Caco-2 (cell line): ENCODE measurements at regions not wholly inside any gene's neighbourhood (a gene's known extent, or its start where the extent isn't known, plus 50 kb on each side); places are given as distances from the start of the nearest gene placed in this dataset.

ENCODE experiments used
- BruUV-seq: library from RNA; stranded (reverse); fragments of 400-500 nt; replicated peaks from 2 replicates; lab custom pipeline; 2021; lab: Mats Ljungman, UMichigan
- CTCF ChIA-PET: fragments of 300-600 bp; sonication (Branson Sonifier 250); formaldehyde crosslinking; loops from one replicate; lab custom pipeline; 2022; ENCODE audit warnings: antibody characterized with exemption; lab: Charles Lee
- POLR2A ChIA-PET: fragments of 300-600 bp; sonication (Branson Sonifier 250); formaldehyde crosslinking; loops from one replicate; lab custom pipeline; 2022; ENCODE audit warnings: antibody characterized with exemption; lab: Charles Lee
- DNase-seq, 2 experiments: peaks; one replicate each; pipeline versions ENCODE4 v3.0.0 to v3.0.0-alpha.2; 2020 to 2022
- H3K27me3 ChIP-seq: replicated peaks from 2 replicates; pipeline ENCODE4 v1.6.0; 2011; ENCODE audit warnings: low read length; ENCODE audit not compliant: control insufficient read depth, insufficient read depth
- H3K36me3 ChIP-seq: 2 replicates; pipeline ENCODE4 v1.5.1; 2011; ENCODE audit warnings: low read length; ENCODE audit not compliant: control insufficient read depth, insufficient read depth
- H3K4me1 ChIP-seq: fragments of 250-450 bp; sonication (Bioruptor Pico); 2 replicates; pipeline ENCODE4 v1.5.1; 2020; ENCODE audit warnings: mild to moderate bottlenecking
- H3K4me3 ChIP-seq: 2 replicates; pipeline ENCODE4 v1.5.1; 2011; ENCODE audit warnings: low read depth, mild to moderate bottlenecking, control low read depth, low read length
- H3K9me3 ChIP-seq: fragments of 250-450 bp; sonication (Bioruptor Pico); 2 replicates; pipeline ENCODE4 v1.5.1; 2020; ENCODE audit warnings: mild to moderate bottlenecking, moderate library complexity
- H3K27ac Mint-ChIP-seq: one replicate; pipeline ENCODE4 v1.8.0; 2022; ENCODE audit warnings: mixed read lengths; ENCODE audit not compliant: unreplicated experiment
- H3K27me3 Mint-ChIP-seq: one replicate; pipeline ENCODE4 v1.8.0; 2022; ENCODE audit warnings: mixed read lengths; ENCODE audit not compliant: insufficient read depth, unreplicated experiment
- H3K36me3 Mint-ChIP-seq: one replicate; pipeline ENCODE4 v1.8.0; 2022; ENCODE audit warnings: mild to moderate bottlenecking, mixed read lengths; ENCODE audit not compliant: insufficient read depth, unreplicated experiment
- H3K4me1 Mint-ChIP-seq: one replicate; pipeline ENCODE4 v1.8.0; 2022; ENCODE audit warnings: low read depth, mixed read lengths; ENCODE audit not compliant: unreplicated experiment
- H3K4me3 Mint-ChIP-seq: one replicate; pipeline ENCODE4 v1.8.0; 2022; ENCODE audit warnings: mild to moderate bottlenecking, moderate library complexity, mixed read lengths; ENCODE audit not compliant: unreplicated experiment
- H3K9me3 Mint-ChIP-seq: one replicate; pipeline ENCODE4 v1.8.0; 2022; ENCODE audit warnings: mixed read lengths; ENCODE audit not compliant: unreplicated experiment
- CTCF ChIP-seq, 2 experiments: fragments of 200-600 bp in 1 of 2; IDR thresholded peaks; 1 replicate in 1 of 2; 2 replicates in 1 of 2; pipeline versions ENCODE4 v1.5.1 to v1.8.0; 2011 to 2022; ENCODE audit warnings: antibody characterized with exemption in 1 of 2, control low read depth in 1 of 2, inconsistent platforms in 1 of 2, low read depth in 1 of 2, low read length in 1 of 2, mild to moderate bottlenecking in 1 of 2, moderate library complexity in 1 of 2; ENCODE audit not compliant: insufficient read depth in 1 of 2, severe bottlenecking in 1 of 2, unreplicated experiment in 1 of 2
- intact Hi-C: fragments of 100-400 bp; cut with micrococcal nuclease; formaldehyde crosslinking; loops from one replicate; pipeline ENCODE4 v1.10.0; 2022; ENCODE audit not compliant: unreplicated experiment

- Mint-ChIP-seq H3K4me3 (no peak overlapping the region), H3K9me3 (peaks cover 17% of the 10 kb centered on the region), H3K27ac (no peak overlapping the region), H3K4me1 (peaks cover 7% of the 10 kb centered on the region), H3K27me3 (no peaks in the 10 kb centered on the region), H3K36me3 (no peaks in the 10 kb centered on the region)
- Histone ChIP-seq H3K9me3 (no peaks in the 10 kb centered on the region), H3K4me3 (no peak overlapping the region), H3K27me3 (no peaks in the 10 kb centered on the region), H3K36me3 (no peaks in the 10 kb centered on the region), H3K4me1 (peaks cover 7% of the 10 kb centered on the region; the same call in 1 of the 2 replicates)
- no peak for DNase-seq
- CTCF ChIA-PET, result no interaction called here
- POLR2A ChIA-PET, result no interaction called here
- intact Hi-C loops, result no loop called here
- no peak for TF ChIP-seq CTCF (IDR thresholded peaks at IDR 0.05; ENCODE audit: insufficient read depth in 1 of 2, low read depth in 1 of 2, low read length in 1 of 2, severe bottlenecking in 1 of 2, unreplicated experiment in 1 of 2)
- BruUV-seq, result no TSS peak
Observed at GRCh38 chr13:74273581-74273980, 139.4 kb upstream of the KLF12 start.

GRCh38 chr13:74272826-74273225 is 138.6 kb upstream of the KLF12 start:
- POLR2A ChIA-PET, result no interaction called here
- H3K4me3 Mint-ChIP-seq, result no peak overlapping the region
- peaks cover 20% of the 10 kb centered on the region for H3K9me3 Mint-ChIP-seq
- DNase-seq, result no peak
- no TSS peak for BruUV-seq
- CTCF ChIA-PET, result no interaction called here
- Histone ChIP-seq H3K4me3 (no peak overlapping the region), H3K9me3 (no peaks in the 10 kb centered on the region), H3K36me3 (no peaks in the 10 kb centered on the region), H3K27me3 (no peaks in the 10 kb centered on the region), H3K4me1 (peaks cover 7% of the 10 kb centered on the region; the same call in 1 of the 2 replicates)
- no peak overlapping the region for H3K27ac Mint-ChIP-seq
- H3K4me1 Mint-ChIP-seq, result peaks cover 7% of the 10 kb centered on the region
- no peaks in the 10 kb centered on the region for H3K36me3 Mint-ChIP-seq
- TF ChIP-seq CTCF (IDR thresholded peaks at IDR 0.05; ENCODE audit: insufficient read depth in 1 of 2, low read depth in 1 of 2, low read length in 1 of 2, severe bottlenecking in 1 of 2, unreplicated experiment in 1 of 2), result no peak
- intact Hi-C loops, result no loop called here
- peaks cover under 1% of the 10 kb centered on the region for H3K27me3 Mint-ChIP-seq

GRCh38 chr13:74270018-74270417 is 135.8 kb upstream of the KLF12 start:
- BruUV-seq, result no TSS peak
- H3K27me3 ChIP-seq, result no peaks in the 10 kb centered on the region
- no peaks in the 10 kb centered on the region for H3K36me3 ChIP-seq
- TF ChIP-seq CTCF (IDR thresholded peaks at IDR 0.05; ENCODE audit: insufficient read depth in 1 of 2, low read depth in 1 of 2, low read length in 1 of 2, severe bottlenecking in 1 of 2, unreplicated experiment in 1 of 2), result no peak
- Mint-ChIP-seq H3K27ac (no peak overlapping the region), H3K27me3 (peaks cover 3% of the 10 kb centered on the region), H3K4me3 (no peak overlapping the region), H3K36me3 (no peaks in the 10 kb centered on the region), H3K4me1 (peaks cover 5% of the 10 kb centered on the region), H3K9me3 (peaks cover 38% of the 10 kb centered on the region)
- POLR2A ChIA-PET, result no interaction called here
- CTCF ChIA-PET, result no interaction called here
- peaks cover 4% of the 10 kb centered on the region; the same call in 1 of the 2 replicates for H3K4me1 ChIP-seq
- intact Hi-C loops, result no loop called here
- DNase-seq, result no peak
- peaks cover under 1% of the 10 kb centered on the region; the same call in 1 of the 2 replicates for H3K9me3 ChIP-seq
- H3K4me3 ChIP-seq, result no peak overlapping the region
